Thyroid gland (tissue), 4 donors: ENCODE measurements at regions not wholly inside any gene's neighbourhood (a gene's known extent, or its start where the extent isn't known, plus 50 kb on each side); places are given as distances from the start of the nearest gene placed in this dataset.

Experiments used
- CTCF ChIP-seq, 6 experiments: fragments of 200-600 bp in 3 of 6; fragments of 450-650 bp in 3 of 6; sonication (generic) in 3 of 6; IDR thresholded peaks; one replicate each; pipeline ENCODE4 v1.5.1; 2016 to 2019; ENCODE audit warnings: antibody characterized with exemption in 6 of 6, mild to moderate bottlenecking in 2 of 6, inconsistent platforms in 1 of 6, moderate library complexity in 1 of 6
- POLR2A ChIP-seq, 2 donors: fragments of 450-650 bp; IDR thresholded peaks; one replicate each; pipeline ENCODE4 v1.6.1; 2017; ENCODE audit warnings: antibody characterized with exemption in 2 of 2, mild to moderate bottlenecking in 2 of 2, moderate library complexity in 1 of 2

GRCh38 chr12:112711026-112711425, 80.5 kb upstream of the RPH3A start:
- TF ChIP-seq CTCF (IDR thresholded peaks at IDR 0.05) (no peak), POLR2A (IDR thresholded peaks at IDR 0.05) (no peak)
